Keratinocyte (primary cell): ENCODE measurements at regions not wholly inside any gene's neighbourhood (a gene's known extent, or its start where the extent isn't known, plus 50 kb on each side); places are given as distances from the start of the nearest gene placed in this dataset.

Experiments used
- DNase-seq: peaks from one replicate; pipeline ENCODE4 v3.0.0-alpha.2; 2011; ENCODE audit warnings: low read depth, missing footprints, low spot score
- FAIRE-seq: peaks from 2 replicates; lab custom pipeline; 2011; peaks lifted over from hg19 to GRCh38; lab: Jason Lieb, UNC
- H2AFZ ChIP-seq: 2 replicates; pipeline ENCODE4 v1.6.0; 2012; ENCODE audit warnings: low read length, control low read depth, inconsistent platforms; ENCODE audit not compliant: control insufficient read depth
- H3K27ac ChIP-seq: 2 replicates; pipeline ENCODE4 v1.5.1; 2011; ENCODE audit warnings: low read length; ENCODE audit not compliant: control insufficient read depth, insufficient read depth
- H3K27me3 ChIP-seq: 3 replicates; pipeline ENCODE4 v1.6.0; 2011; ENCODE audit warnings: low read length; ENCODE audit not compliant: control insufficient read depth, insufficient read depth; ENCODE audit errors: extremely low read depth
- H3K36me3 ChIP-seq, 2 experiments: 2 replicates in 1 of 2; 3 replicates in 1 of 2; pipeline ENCODE4 v1.5.1; 2011; ENCODE audit warnings: low read length in 2 of 2, mild to moderate bottlenecking in 1 of 2; ENCODE audit not compliant: control insufficient read depth in 2 of 2, insufficient read depth in 2 of 2; ENCODE audit errors: extremely low read depth in 1 of 2
- H3K4me1 ChIP-seq: 3 replicates; pipeline ENCODE4 v1.5.1; 2011; ENCODE audit warnings: low read length; ENCODE audit not compliant: control insufficient read depth, insufficient read depth; ENCODE audit errors: extremely low read depth
- H3K4me2 ChIP-seq: 3 replicates; pipeline ENCODE4 v1.6.0; 2011; ENCODE audit warnings: low read depth, low read length; ENCODE audit not compliant: control insufficient read depth, insufficient read depth; ENCODE audit errors: extremely low read depth
- H3K4me3 ChIP-seq, 3 experiments: fragments of 200-600 bp in 1 of 3; sonication (generic) in 1 of 3; 2 replicates in 2 of 3; 3 replicates in 1 of 3; pipeline ENCODE4 v1.5.1; 2011 to 2016; ENCODE audit warnings: low read length in 3 of 3, mild to moderate bottlenecking in 3 of 3, control low read depth in 2 of 3, inconsistent platforms in 1 of 3, low read depth in 1 of 3, mixed read lengths in 1 of 3, mixed run types in 1 of 3, moderate library complexity in 1 of 3; ENCODE audit not compliant: control insufficient read depth in 2 of 3, insufficient read depth in 2 of 3; ENCODE audit errors: extremely low read depth in 1 of 3
- H3K79me2 ChIP-seq: 2 replicates; pipeline ENCODE4 v1.6.0; 2012; ENCODE audit warnings: low read length; ENCODE audit not compliant: control insufficient read depth, insufficient read depth
- H3K9ac ChIP-seq: 3 replicates; pipeline ENCODE4 v1.6.0; 2011; ENCODE audit warnings: low read length; ENCODE audit not compliant: control insufficient read depth, insufficient read depth; ENCODE audit errors: extremely low read depth
- H3K9me1 ChIP-seq: 3 replicates; pipeline ENCODE4 v1.6.0; 2011; ENCODE audit warnings: low read length; ENCODE audit not compliant: control insufficient read depth, insufficient read depth; ENCODE audit errors: extremely low read depth
- H3K9me3 ChIP-seq: 2 replicates; pipeline ENCODE4 v1.5.1; 2012; ENCODE audit warnings: low read depth, low read length; ENCODE audit not compliant: control insufficient read depth
- H4K20me1 ChIP-seq: 3 replicates; pipeline ENCODE4 v1.6.0; 2011; ENCODE audit warnings: low read length; ENCODE audit not compliant: control insufficient read depth, insufficient read depth; ENCODE audit errors: extremely low read depth
- CTCF ChIP-seq, 3 experiments: IDR thresholded peaks in 1 of 3; conservative IDR thresholded peaks in 1 of 3; optimal IDR thresholded peaks in 1 of 3; 2 replicates in 2 of 3; 3 replicates in 1 of 3; pipeline versions ENCODE3 to v1.5.1; 2011; ENCODE audit warnings: low read length in 3 of 3, mild to moderate bottlenecking in 3 of 3, moderate library complexity in 2 of 3, control low read depth in 1 of 3, inconsistent platforms in 1 of 3; ENCODE audit not compliant: insufficient read depth in 2 of 3; ENCODE audit errors: extremely low read depth in 1 of 3
- EZH2 ChIP-seq: IDR thresholded peaks from one replicate; pipeline ENCODE4 v1.6.1; 2012; ENCODE audit warnings: inconsistent platforms, mild to moderate bottlenecking, low read length, moderate library complexity
- dilution Hi-C: fragments of 300-500 bp; cut with MboI; formaldehyde crosslinking; loops from one replicate; pipeline ENCODE4 v1.7.0; 2020; ENCODE audit warnings: low sequenced_read_pairs; ENCODE audit not compliant: extremely low pct_ligation_motif_present

- H2AFZ ChIP-seq = no peak overlapping the region
- no peak for DNase-seq
- no peaks in the 10 kb centered on the region for H3K79me2 ChIP-seq
- H3K36me3 ChIP-seq = no peaks in the 10 kb centered on the region
- no peak for TF ChIP-seq CTCF (optimal IDR thresholded peaks at IDR 0.05 in 1 of 3, IDR thresholded peaks at IDR 0.05 in 1 of 3, conservative IDR thresholded peaks at IDR 0.05 in 1 of 3; ENCODE audit: extremely low read depth in 1 of 3, insufficient read depth in 2 of 3, low read length in 3 of 3)
- no peak for TF ChIP-seq EZH2
- H3K4me2 ChIP-seq = no peak overlapping the region
- H3K27ac ChIP-seq = no peak overlapping the region
- H3K27me3 ChIP-seq = peaks cover 13% of the 10 kb centered on the region
- dilution Hi-C loops = no loop called here
- H3K4me1 ChIP-seq = no peaks in the 10 kb centered on the region
- H3K4me3 ChIP-seq = no peak overlapping the region
- no peak for FAIRE-seq
- H3K9ac ChIP-seq = no peak overlapping the region
- no peaks in the 10 kb centered on the region for H4K20me1 ChIP-seq
- no peaks in the 10 kb centered on the region for H3K9me1 ChIP-seq
- no peaks in the 10 kb centered on the region for H3K9me3 ChIP-seq
Measured at GRCh38 chr10:120002785-120003184, 110.3 kb downstream of the SEC23IP start.

GRCh38 chr10:120005207-120006201 lies 113.0 kb downstream of the SEC23IP start:
- H3K4me1 ChIP-seq = no peaks in the 10 kb centered on the region
- no peak for FAIRE-seq

More at GRCh38 chr10:120005207-120006201, 113.0 kb downstream of the SEC23IP start:
- H2AFZ ChIP-seq = no peak overlapping the region
- H3K4me2 ChIP-seq = no peak overlapping the region
- peaks cover 13% of the 10 kb centered on the region for H3K27me3 ChIP-seq
- H3K9ac ChIP-seq = no peak overlapping the region
- no peaks in the 10 kb centered on the region for H3K9me1 ChIP-seq
- no peak for TF ChIP-seq CTCF (optimal IDR thresholded peaks at IDR 0.05 in 1 of 3, IDR thresholded peaks at IDR 0.05 in 1 of 3, conservative IDR thresholded peaks at IDR 0.05 in 1 of 3; ENCODE audit: extremely low read depth in 1 of 3, insufficient read depth in 2 of 3, low read length in 3 of 3)
- TF ChIP-seq EZH2 = no peak
- no peak overlapping the region for H3K27ac ChIP-seq
- H3K9me3 ChIP-seq = no peaks in the 10 kb centered on the region
- dilution Hi-C loops = no loop called here
- no peak for DNase-seq
- H3K36me3 ChIP-seq = no peaks in the 10 kb centered on the region
- H3K4me3 ChIP-seq = no peak overlapping the region
- H3K79me2 ChIP-seq = no peaks in the 10 kb centered on the region
- no peaks in the 10 kb centered on the region for H4K20me1 ChIP-seq
